GM23248 (cell line): ENCODE measurements at regions not wholly inside any gene's neighbourhood (a gene's known extent, or its start where the extent isn't known, plus 50 kb on each side); places are given as distances from the start of the nearest gene placed in this dataset.

Experiments
- EZH2 ChIP-seq: fragments of 200-600 bp; sonication (generic); IDR thresholded peaks from 2 replicates; pipeline ENCODE4 v1.6.1; 2018; ENCODE audit warnings: antibody characterized with exemption, mild to moderate bottlenecking; ENCODE audit not compliant: insufficient read depth, poor library complexity, severe bottlenecking
- EZH2phosphoT487 ChIP-seq: fragments of 200-600 bp; sonication (generic); IDR thresholded peaks from 2 replicates; pipeline ENCODE4 v1.6.1; 2018; ENCODE audit warnings: antibody characterized with exemption, moderate library complexity, mild to moderate bottlenecking, low read depth; ENCODE audit not compliant: insufficient read depth

GRCh38 chr12:14211947-14212387 lies 153.5 kb upstream of the ATF7IP start:
- TF ChIP-seq EZH2 (no peak), EZH2phosphoT487 (no peak)
